GM19455 (cell line): ENCODE measurements at regions not wholly inside any gene's neighbourhood (a gene's known extent, or its start where the extent isn't known, plus 50 kb on each side); places are given as distances from the start of the nearest gene placed in this dataset.
"Not testable (repeated sequence)": the region's sequence is repeated elsewhere in the genome, so short reads cannot be mapped to it uniquely, and the experiment has no call there.

ENCODE experiments used
- ATAC-seq: cut with Tn5 transposase; IDR thresholded peaks from one replicate; pipeline ENCODE4 v1.9.1; 2021; ENCODE audit not compliant: unreplicated experiment

- ATAC-seq = no peak
Measured at GRCh38 chr5:72693546-72694205, 122.8 kb upstream of the TNPO1 start.

DNA sequence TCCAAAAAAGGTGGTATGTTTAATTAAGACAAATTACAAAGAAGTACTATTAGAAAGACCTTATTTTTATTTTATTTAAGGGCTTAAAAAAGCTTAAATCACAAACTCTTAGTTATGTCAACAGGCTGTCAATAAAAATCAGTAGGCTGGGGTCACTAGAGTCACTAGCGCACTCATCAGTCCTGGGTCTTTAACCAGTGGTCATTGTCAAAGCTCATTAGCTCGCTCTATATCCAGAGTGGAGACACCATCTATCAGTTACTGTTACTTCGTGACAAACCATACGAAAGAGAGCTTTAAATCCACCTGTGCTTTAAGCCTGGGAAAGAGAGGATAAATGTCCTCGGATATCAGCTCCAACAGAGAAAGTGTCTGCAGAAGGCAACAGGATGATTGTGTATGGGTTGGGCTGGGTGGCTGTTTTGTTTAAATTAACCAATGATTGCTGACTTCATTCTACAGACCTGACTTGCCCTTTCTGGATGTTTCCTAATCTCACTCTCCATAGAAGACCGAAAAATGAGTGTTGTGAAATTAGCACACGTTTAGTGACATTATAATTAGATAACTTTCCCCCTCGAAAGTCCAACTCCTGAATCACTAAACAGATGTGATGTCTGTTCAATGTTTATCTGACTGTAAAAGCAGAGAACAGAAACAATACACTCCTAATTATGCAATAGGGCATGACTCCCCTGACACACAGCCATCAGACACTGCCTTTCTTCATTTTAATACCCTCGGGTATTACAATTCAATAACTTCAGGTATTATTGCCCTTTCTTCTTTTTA is 123.6 kb upstream of the TNPO1 start:
- ATAC-seq = no peak

- ATAC-seq = no peak
Measured at GRCh38 chr5:72692231-72692637, 124.2 kb upstream of the TNPO1 start.

DNA sequence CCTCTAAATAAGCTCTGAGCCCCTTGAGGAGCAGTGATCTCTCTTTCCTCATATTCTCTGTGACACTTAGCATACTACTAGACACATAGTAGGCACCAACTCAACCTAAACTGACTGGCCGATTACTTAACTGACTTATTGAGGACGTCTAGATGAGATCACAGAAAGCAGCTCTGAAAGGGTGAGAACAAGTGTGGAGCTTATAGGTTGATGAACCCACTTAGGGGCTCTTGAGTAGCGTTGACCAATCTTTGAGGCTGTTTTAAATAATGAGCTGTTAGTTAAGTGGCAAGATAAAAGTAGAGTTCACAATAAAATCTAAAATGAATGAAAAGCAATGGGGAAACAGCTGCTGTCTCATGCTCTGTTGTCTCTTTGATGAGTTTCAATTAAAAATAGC is 124.7 kb upstream of the TNPO1 start:
- no peak for ATAC-seq

DNA sequence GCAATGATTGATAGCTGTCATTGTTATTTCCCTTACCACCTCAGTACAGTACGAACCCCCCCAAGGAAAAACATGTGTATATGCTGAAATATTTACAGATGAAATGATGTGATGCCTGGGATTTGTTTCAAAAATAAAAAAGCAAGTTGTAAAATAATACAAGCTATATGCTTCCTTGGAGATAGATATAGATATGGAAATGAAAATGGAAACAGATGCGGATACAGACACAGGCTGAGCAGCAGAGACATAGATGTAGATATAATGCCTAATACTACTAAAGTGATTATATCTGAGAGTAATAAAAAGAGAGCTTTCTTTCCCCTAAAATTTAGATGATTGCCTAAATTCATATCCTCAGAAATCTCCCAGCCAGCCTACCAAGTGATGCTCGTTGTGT is 127.5 kb upstream of the TNPO1 start:
- no peak for ATAC-seq

DNA sequence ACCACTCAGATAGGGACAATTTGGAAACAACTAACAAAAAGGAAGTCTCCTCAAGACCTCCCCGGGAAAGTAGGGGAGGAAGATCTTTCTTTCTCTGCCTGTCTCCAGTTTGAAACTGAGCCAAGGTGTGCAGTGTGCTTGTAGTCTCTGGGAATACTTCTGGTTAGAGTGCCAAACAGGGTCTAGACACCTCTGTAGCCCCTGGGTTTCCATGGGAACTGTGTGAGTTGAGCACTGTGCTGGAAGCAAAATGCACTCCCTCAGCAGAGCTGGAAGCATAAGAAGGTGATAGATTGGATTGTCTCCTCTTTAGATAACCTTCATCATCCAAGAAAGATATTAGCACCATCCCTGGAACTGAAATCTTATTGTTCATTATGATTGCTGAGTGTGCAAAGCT is 129.2 kb upstream of the TNPO1 start:
- ATAC-seq = no peak

- ATAC-seq = no peak
Measured at GRCh38 chr5:72682561-72682960, 133.9 kb upstream of the TNPO1 start.

GRCh38 chr5:72681781-72682180 is 134.7 kb upstream of the TNPO1 start:
- no peak for ATAC-seq

GRCh38 chr5:72677447-72677846 is 139.0 kb upstream of the TNPO1 start:
- no peak for ATAC-seq

- ATAC-seq = not testable (repeated sequence)
Measured at GRCh38 chr5:72676831-72677230, 139.6 kb upstream of the TNPO1 start.

DNA sequence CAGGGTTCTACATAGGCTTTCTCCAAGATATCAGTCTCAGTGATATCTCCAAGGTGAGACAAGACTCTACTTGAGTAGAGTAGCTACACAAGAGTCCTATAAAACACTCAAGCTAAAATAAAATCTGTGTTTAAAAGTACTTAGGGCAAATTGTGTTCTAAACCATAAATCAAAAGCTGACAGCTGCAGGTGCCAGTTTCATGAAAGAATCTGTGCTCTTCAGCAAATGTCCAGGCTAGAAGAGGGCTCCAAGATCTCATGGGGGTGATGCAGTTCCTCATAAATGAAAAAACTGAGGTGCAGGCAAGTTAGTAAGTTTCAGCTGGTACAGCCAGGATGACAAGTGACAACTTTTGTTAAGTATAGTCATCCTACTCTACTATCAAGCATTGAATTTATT is 142.8 kb upstream of the TNPO1 start:
- no peak for ATAC-seq

- ATAC-seq = no peak
Measured at GRCh38 chr5:72673180-72673579, 143.3 kb upstream of the TNPO1 start.

DNA sequence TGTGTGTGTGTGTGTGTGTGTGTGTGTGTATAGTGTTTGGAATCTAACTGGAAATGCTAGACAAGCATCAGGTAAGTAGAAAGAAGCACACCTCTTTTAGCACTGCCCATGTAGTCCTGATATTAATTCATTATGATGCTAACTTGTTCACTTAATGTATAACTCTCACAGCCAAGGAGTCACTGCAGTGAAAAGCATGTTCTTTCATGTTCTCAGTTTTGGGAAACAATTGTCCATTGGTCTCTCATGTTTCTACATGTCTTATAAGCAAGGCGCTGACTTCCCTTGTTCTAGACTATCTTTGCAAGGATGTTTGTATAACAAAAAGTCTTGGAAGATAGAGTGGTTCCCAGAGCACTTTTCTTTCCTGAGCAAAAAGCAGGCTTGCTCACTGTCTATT is 148.8 kb upstream of the TNPO1 start:
- ATAC-seq = no peak

GRCh38 chr5:72662936-72663335 is 153.5 kb upstream of the TNPO1 start:
- no peak for ATAC-seq

DNA sequence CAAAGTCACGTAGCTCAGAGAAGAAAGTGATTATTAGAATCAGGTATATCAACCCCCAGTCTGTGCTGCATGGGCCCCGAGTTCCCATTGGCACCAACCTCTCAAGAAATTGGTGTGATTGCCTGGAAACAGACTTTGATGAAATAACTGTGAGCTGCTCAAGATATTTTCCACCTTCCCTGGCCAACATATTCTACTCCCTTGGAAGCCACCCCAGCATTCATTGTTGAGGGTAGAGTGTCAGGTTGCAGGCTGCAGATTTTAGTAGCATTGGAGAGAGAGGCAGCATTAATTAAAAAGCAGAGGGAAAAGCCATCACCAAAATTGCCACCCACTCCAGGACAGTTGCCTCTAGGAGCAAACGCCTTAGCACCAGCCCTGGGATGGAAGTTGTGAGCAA is 154.2 kb upstream of the TNPO1 start:
- no peak for ATAC-seq

DNA sequence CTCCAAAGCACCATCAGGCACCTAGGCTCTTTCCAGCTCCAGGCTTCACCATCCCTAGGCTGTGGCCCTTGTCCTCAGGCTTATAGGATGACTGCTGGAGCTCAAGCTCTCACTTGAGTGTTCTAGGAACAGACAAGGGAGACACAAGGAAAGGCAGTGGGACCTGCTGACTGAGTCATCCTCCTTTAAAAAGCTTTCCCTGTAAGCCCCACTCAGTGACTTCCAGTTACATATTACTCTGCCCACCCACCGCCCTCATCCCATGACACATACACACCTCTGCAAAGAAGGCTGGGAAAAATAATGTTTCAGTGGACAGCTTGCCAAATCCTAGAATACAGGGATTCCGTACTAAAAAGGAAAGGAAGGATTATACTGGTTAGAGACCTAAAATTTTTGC is 154.2 kb upstream of the ZNF366 start:
- ATAC-seq = no peak

GRCh38 chr5:72659726-72660125 is 152.5 kb upstream of the ZNF366 start:
- ATAC-seq = no peak

DNA sequence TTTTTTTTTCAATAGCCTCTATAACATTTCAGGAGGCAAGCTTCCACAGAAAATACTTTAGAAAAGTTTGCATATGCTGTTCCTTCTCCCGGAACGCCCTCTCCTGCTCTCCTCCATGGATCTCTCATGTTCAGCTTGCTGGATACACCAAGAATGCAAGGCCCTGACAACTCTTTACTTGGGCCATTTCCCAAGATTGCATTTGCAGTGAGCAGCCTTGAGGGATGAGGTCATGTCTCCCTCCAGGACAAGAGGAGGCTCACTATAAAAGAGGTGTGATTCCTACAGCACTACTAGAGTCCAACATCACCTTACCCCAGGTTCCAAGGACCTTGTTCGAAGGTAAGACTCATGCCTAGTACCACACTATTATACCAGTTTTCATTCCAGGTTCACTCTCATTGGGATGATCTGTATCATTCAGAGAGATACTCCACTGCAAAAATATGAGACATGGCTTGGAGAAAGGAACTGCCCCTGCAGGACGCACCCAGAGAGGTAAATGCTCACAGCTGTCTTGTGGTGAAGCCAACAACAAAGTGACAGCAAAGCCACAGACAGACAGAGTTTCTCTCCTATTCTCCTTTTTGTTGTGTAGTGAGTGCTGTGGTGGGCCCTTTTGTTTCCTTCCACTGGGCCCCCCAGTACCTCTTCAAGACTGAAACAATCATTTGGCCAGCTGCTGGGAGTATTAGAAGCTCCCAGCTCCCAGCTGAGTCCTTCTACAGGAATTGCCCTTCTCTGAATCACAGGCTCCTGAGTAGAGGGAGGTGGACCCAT is 151.7 kb upstream of the ZNF366 start:
- no peak for ATAC-seq

DNA sequence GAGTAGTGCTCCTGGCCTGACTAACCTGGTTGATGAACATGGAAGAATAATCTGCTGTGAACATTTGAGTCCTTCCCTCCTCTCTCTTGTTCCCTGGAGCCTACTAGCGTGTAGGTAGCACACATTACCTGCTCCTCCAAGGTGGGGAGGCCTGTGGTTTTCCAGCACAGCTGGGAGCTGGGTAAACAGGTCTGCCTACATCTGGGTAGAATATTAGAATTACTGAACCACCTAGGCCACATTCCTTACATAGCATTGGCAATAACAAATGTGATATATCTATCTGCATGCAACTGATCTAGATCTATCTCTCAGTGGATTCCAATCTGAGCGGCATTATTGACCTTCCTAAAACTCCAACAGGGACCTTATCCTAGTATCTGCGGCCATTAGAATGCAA is 151.0 kb upstream of the ZNF366 start:
- ATAC-seq = no peak

DNA sequence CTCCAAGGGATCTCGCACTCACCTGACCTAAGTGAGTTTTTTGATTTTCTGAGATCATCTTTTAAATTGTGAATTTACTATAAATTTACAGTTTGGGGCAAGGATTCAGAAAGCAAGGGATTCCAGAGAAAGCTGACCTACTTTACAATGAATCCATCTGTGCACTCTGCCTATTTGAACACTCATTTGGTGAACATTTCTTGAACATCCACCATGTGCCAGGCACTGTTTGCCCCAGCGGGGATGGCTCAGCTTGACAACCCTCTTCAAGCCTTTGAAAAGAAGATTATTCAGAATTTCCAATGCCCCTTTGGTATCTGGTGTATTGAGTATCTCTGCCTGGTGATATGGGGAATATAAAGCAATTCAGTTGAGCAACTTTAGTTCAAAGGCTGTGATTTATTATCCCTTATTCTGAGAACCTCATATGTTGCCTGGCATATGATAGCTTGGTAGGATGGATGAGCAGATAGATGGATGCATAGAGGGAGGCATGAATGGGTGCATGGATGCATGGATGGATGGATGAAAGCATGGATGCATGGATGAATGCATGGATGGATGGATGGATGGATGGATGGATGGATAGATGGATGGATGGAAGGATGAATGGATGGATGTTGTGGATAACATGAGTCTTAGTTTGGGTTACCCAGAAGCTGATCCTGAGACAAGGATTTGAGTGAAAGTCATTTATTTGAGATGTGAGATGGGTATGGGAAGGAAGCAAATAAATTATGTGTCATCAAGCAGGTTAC is 149.7 kb upstream of the ZNF366 start:
- ATAC-seq = no peak

DNA sequence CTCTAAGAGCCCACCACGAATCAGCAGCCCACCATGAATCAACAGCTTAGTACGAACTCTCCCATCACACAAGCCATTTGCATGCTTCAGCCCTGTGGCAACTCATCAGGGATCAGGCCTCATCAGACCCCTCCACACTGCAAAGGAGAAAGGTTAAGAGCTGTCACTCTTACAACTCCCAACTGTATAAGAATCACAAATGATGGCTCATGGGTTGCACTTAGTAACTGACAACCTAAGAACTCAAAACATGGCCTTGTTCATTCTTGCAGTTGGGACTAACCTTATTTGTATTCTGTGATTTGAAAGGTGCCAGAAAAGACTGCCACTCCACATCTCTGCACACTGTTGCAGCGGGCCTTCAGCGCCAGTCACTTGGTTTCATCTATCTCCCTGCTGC is 149.1 kb upstream of the ZNF366 start:
- no peak for ATAC-seq
